ENCODE measurements at regions not wholly inside any gene's neighbourhood (a gene's known extent, or its start where the extent isn't known, plus 50 kb on each side); places are given as distances from the start of the nearest gene placed in this dataset.

- CTCF ChIA-PET = no interaction called here
- no peak for DNase-seq
Measured at GRCh38 chr11:92504004-92504403, 279.4 kb downstream of the FAT3 start.

GRCh38 chr11:92504534-92504933 is 279.9 kb downstream of the FAT3 start:
- no peak overlapping the region for H3K27ac ChIP-seq (ENCODE audit: insufficient read depth in 1 of 2, low read depth in 1 of 2, low read length in 2 of 2, poor library complexity in 1 of 2, severe bottlenecking in 2 of 2)
- whole genome bisulfite sequencing (ENCODE audit: insufficient coverage) = 100% methylated on average over 1 of the region's 2 CpGs
- no peaks in the 10 kb centered on the region for H3K4me1 ChIP-seq (ENCODE audit: control extremely low read depth in 1 of 4, control insufficient read depth in 4 of 4, insufficient read depth in 4 of 4, low read length in 3 of 4)
- H3K9me3 ChIP-seq (ENCODE audit: control extremely low read depth in 1 of 5, control insufficient read depth in 4 of 5, insufficient read depth in 2 of 5, low read depth in 1 of 5, low read length in 4 of 5) = no peaks in the 10 kb centered on the region
- H3K4me3 ChIP-seq (ENCODE audit: control insufficient read depth in 1 of 7, extremely low read depth in 1 of 7, insufficient read depth in 4 of 7, low read depth in 2 of 7, low read length in 6 of 7) = no peak overlapping the region
- no peak for DNase-seq
- peaks cover 0 to 1% (median 0%) of the 10 kb centered on the region in 5 experiments for H3K27me3 ChIP-seq (replicated peaks in 2 of 5; ENCODE audit: control insufficient read depth in 4 of 5, insufficient read depth in 5 of 5, low read length in 4 of 5)
- POLR2A ChIA-PET = no interaction called here
- no peaks in the 10 kb centered on the region for H3K36me3 ChIP-seq (ENCODE audit: control insufficient read depth in 4 of 4, insufficient read depth in 4 of 4, low read length in 3 of 4)
- CTCF ChIA-PET = no interaction called here

More at GRCh38 chr11:92504004-92504403, 279.4 kb downstream of the FAT3 start:
- Histone ChIP-seq H3K4me1 (ENCODE audit: control extremely low read depth in 1 of 4, control insufficient read depth in 4 of 4, insufficient read depth in 4 of 4, low read length in 3 of 4) (no peaks in the 10 kb centered on the region), H3K36me3 (ENCODE audit: control insufficient read depth in 4 of 4, insufficient read depth in 4 of 4, low read length in 3 of 4) (no peaks in the 10 kb centered on the region), H3K27me3 (replicated peaks in 2 of 5; ENCODE audit: control insufficient read depth in 4 of 5, insufficient read depth in 5 of 5, low read length in 4 of 5) (peaks cover 0 to 1% (median 0%) of the 10 kb centered on the region in 5 experiments), H3K9me3 (ENCODE audit: control extremely low read depth in 1 of 5, control insufficient read depth in 4 of 5, insufficient read depth in 2 of 5, low read depth in 1 of 5, low read length in 4 of 5) (no peaks in the 10 kb centered on the region), H3K4me3 (ENCODE audit: control insufficient read depth in 1 of 7, extremely low read depth in 1 of 7, insufficient read depth in 4 of 7, low read depth in 2 of 7, low read length in 6 of 7) (no peak overlapping the region), H3K27ac (ENCODE audit: insufficient read depth in 1 of 2, low read depth in 1 of 2, low read length in 2 of 2, poor library complexity in 1 of 2, severe bottlenecking in 2 of 2) (no peak overlapping the region)
- POLR2A ChIA-PET = no interaction called here

- H3K4me1 ChIP-seq (ENCODE audit: control extremely low read depth in 1 of 4, control insufficient read depth in 4 of 4, insufficient read depth in 4 of 4, low read length in 3 of 4) = no peaks in the 10 kb centered on the region
- no peaks in the 10 kb centered on the region for H3K36me3 ChIP-seq (ENCODE audit: control insufficient read depth in 4 of 4, insufficient read depth in 4 of 4, low read length in 3 of 4)
- WGBS (ENCODE audit: insufficient coverage) = no CpG with 5 or more reads among the region's 4 CpGs
- H3K27me3 ChIP-seq (replicated peaks in 2 of 5; ENCODE audit: control insufficient read depth in 4 of 5, insufficient read depth in 5 of 5, low read length in 4 of 5) = peaks cover 0 to 1% (median 0%) of the 10 kb centered on the region in 5 experiments
- POLR2A ChIA-PET = no interaction called here
- H3K27ac ChIP-seq (ENCODE audit: insufficient read depth in 1 of 2, low read depth in 1 of 2, low read length in 2 of 2, poor library complexity in 1 of 2, severe bottlenecking in 2 of 2) = no peak overlapping the region
- H3K4me3 ChIP-seq (ENCODE audit: control insufficient read depth in 1 of 7, extremely low read depth in 1 of 7, insufficient read depth in 4 of 7, low read depth in 2 of 7, low read length in 6 of 7) = no peak overlapping the region
- CTCF ChIA-PET = interaction anchor here (0.9 kb wide), 1 partner anchor 9 kb away, joined by 3 read pairs; no protein-coding TSS in a partner anchor
- no peak for DNase-seq
- no peaks in the 10 kb centered on the region for H3K9me3 ChIP-seq (ENCODE audit: control extremely low read depth in 1 of 5, control insufficient read depth in 4 of 5, insufficient read depth in 2 of 5, low read depth in 1 of 5, low read length in 4 of 5)
Measured at GRCh38 chr11:92505689-92506088, 281.1 kb downstream of the FAT3 start.

GRCh38 chr11:92506809-92507336 is 282.3 kb downstream of the FAT3 start:
- ChIA-PET POLR2A (no interaction called here), CTCF (no interaction called here)
- H3K4me1 ChIP-seq (ENCODE audit: control extremely low read depth in 1 of 4, control insufficient read depth in 4 of 4, insufficient read depth in 4 of 4, low read length in 3 of 4) = no peaks in the 10 kb centered on the region
- H3K4me3 ChIP-seq (ENCODE audit: control insufficient read depth in 1 of 7, extremely low read depth in 1 of 7, insufficient read depth in 4 of 7, low read depth in 2 of 7, low read length in 6 of 7) = no peak overlapping the region
- no peaks in the 10 kb centered on the region for H3K36me3 ChIP-seq (ENCODE audit: control insufficient read depth in 4 of 4, insufficient read depth in 4 of 4, low read length in 3 of 4)
- peaks cover 0 to 1% (median 0%) of the 10 kb centered on the region in 5 experiments for H3K27me3 ChIP-seq (replicated peaks in 2 of 5; ENCODE audit: control insufficient read depth in 4 of 5, insufficient read depth in 5 of 5, low read length in 4 of 5)
- H3K27ac ChIP-seq (ENCODE audit: insufficient read depth in 1 of 2, low read depth in 1 of 2, low read length in 2 of 2, poor library complexity in 1 of 2, severe bottlenecking in 2 of 2) = no peak overlapping the region
- DNase-seq = no peak
- WGBS (ENCODE audit: insufficient coverage) = 100% methylated on average over 1 of the region's 4 CpGs
- no peaks in the 10 kb centered on the region for H3K9me3 ChIP-seq (ENCODE audit: control extremely low read depth in 1 of 5, control insufficient read depth in 4 of 5, insufficient read depth in 2 of 5, low read depth in 1 of 5, low read length in 4 of 5)

GRCh38 chr11:92510591-92510990 is 286.0 kb downstream of the FAT3 start:
- Histone ChIP-seq H3K27ac (ENCODE audit: insufficient read depth in 1 of 2, low read depth in 1 of 2, low read length in 2 of 2, poor library complexity in 1 of 2, severe bottlenecking in 2 of 2) (no peak overlapping the region), H3K27me3 (replicated peaks in 2 of 5; ENCODE audit: control insufficient read depth in 4 of 5, insufficient read depth in 5 of 5, low read length in 4 of 5) (no peaks in the 10 kb centered on the region), H3K36me3 (ENCODE audit: control insufficient read depth in 4 of 4, insufficient read depth in 4 of 4, low read length in 3 of 4) (no peaks in the 10 kb centered on the region), H3K4me1 (ENCODE audit: control extremely low read depth in 1 of 4, control insufficient read depth in 4 of 4, insufficient read depth in 4 of 4, low read length in 3 of 4) (no peaks in the 10 kb centered on the region), H3K9me3 (ENCODE audit: control extremely low read depth in 1 of 5, control insufficient read depth in 4 of 5, insufficient read depth in 2 of 5, low read depth in 1 of 5, low read length in 4 of 5) (no peaks in the 10 kb centered on the region), H3K4me3 (ENCODE audit: control insufficient read depth in 1 of 7, extremely low read depth in 1 of 7, insufficient read depth in 4 of 7, low read depth in 2 of 7, low read length in 6 of 7) (no peak overlapping the region)
- POLR2A ChIA-PET = no interaction called here
- WGBS (ENCODE audit: insufficient coverage) = 100% methylated on average over 1 of the region's 1 CpG
- DNase-seq = no peak
- CTCF ChIA-PET = no interaction called here

- H3K36me3 ChIP-seq (ENCODE audit: control insufficient read depth in 4 of 4, insufficient read depth in 4 of 4, low read length in 3 of 4) = no peaks in the 10 kb centered on the region
- no peaks in the 10 kb centered on the region for H3K4me1 ChIP-seq (ENCODE audit: control extremely low read depth in 1 of 4, control insufficient read depth in 4 of 4, insufficient read depth in 4 of 4, low read length in 3 of 4)
- 100% methylated on average over 1 of the region's 1 CpG for WGBS (ENCODE audit: insufficient coverage)
- H3K9me3 ChIP-seq (ENCODE audit: control extremely low read depth in 1 of 5, control insufficient read depth in 4 of 5, insufficient read depth in 2 of 5, low read depth in 1 of 5, low read length in 4 of 5) = no peaks in the 10 kb centered on the region
- H3K4me3 ChIP-seq (ENCODE audit: control insufficient read depth in 1 of 7, extremely low read depth in 1 of 7, insufficient read depth in 4 of 7, low read depth in 2 of 7, low read length in 6 of 7) = no peak overlapping the region
- ChIA-PET POLR2A (no interaction called here), CTCF (no interaction called here)
- DNase-seq = no peak
- H3K27ac ChIP-seq (ENCODE audit: insufficient read depth in 1 of 2, low read depth in 1 of 2, low read length in 2 of 2, poor library complexity in 1 of 2, severe bottlenecking in 2 of 2) = no peak overlapping the region
- H3K27me3 ChIP-seq (replicated peaks in 2 of 5; ENCODE audit: control insufficient read depth in 4 of 5, insufficient read depth in 5 of 5, low read length in 4 of 5) = no peaks in the 10 kb centered on the region
Measured at GRCh38 chr11:92511522-92512203, 287.0 kb downstream of the FAT3 start.

- ChIA-PET POLR2A (no interaction called here), CTCF (no interaction called here)
- Histone ChIP-seq H3K4me1 (ENCODE audit: control extremely low read depth in 1 of 4, control insufficient read depth in 4 of 4, insufficient read depth in 4 of 4, low read length in 3 of 4) (no peaks in the 10 kb centered on the region), H3K36me3 (ENCODE audit: control insufficient read depth in 4 of 4, insufficient read depth in 4 of 4, low read length in 3 of 4) (no peaks in the 10 kb centered on the region), H3K9me3 (ENCODE audit: control extremely low read depth in 1 of 5, control insufficient read depth in 4 of 5, insufficient read depth in 2 of 5, low read depth in 1 of 5, low read length in 4 of 5) (no peaks in the 10 kb centered on the region), H3K27ac (ENCODE audit: insufficient read depth in 1 of 2, low read depth in 1 of 2, low read length in 2 of 2, poor library complexity in 1 of 2, severe bottlenecking in 2 of 2) (no peak overlapping the region), H3K4me3 (ENCODE audit: control insufficient read depth in 1 of 7, extremely low read depth in 1 of 7, insufficient read depth in 4 of 7, low read depth in 2 of 7, low read length in 6 of 7) (no peak overlapping the region), H3K27me3 (replicated peaks in 2 of 5; ENCODE audit: control insufficient read depth in 4 of 5, insufficient read depth in 5 of 5, low read length in 4 of 5) (no peaks in the 10 kb centered on the region)
- DNase-seq = no peak
Measured at GRCh38 chr11:92512204-92512569, 287.6 kb downstream of the FAT3 start.
